GM18907 (cell line): ENCODE measurements at regions not wholly inside any gene's neighbourhood (a gene's known extent, or its start where the extent isn't known, plus 50 kb on each side); places are given as distances from the start of the nearest gene placed in this dataset.

ENCODE experiments used
- ATAC-seq: cut with Tn5 transposase; IDR thresholded peaks from one replicate; pipeline ENCODE4 v1.9.1; 2021; ENCODE audit warnings: mild to moderate bottlenecking, moderate library complexity; ENCODE audit not compliant: unreplicated experiment

DNA sequence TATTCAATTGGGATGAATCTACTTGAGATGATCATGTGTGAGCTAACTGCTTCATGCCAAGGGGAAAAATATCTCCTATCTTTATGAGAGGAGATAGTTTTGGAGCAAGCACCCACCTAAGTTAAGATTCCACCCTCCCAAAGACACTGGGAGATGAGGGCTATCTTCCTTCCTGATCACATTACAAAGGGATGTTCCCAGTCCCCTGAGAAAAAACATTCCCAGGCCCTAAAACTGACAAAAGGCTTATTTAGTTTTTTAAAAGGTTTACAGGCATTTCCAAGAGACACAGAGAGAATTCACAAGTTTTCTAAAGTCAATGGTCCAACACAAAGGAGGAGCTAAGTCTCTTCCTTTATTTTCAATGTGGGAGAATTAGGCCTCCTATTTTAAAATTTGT, 401.5 kb downstream of the FBXO15 start:
- ATAC-seq = no peak

DNA sequence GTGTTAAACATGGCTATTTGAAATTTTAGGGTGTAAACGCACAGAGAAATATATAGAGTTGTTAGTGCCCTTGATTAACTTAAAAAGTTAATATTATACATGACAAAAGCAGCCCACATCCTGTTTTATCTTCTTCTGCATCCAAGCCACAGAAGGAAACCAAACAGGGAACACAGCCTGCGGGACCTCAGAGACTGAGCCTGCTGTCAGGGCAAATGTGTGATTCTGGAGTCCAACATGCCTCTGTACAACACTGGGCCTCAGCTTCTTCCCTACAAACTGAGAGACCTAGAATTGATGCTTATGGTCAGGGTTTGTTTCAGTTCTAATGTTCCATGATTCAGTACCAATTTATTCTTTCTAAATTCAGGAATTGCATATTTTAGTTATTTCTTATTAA, 404.7 kb downstream of the FBXO15 start:
- ATAC-seq = no peak

DNA sequence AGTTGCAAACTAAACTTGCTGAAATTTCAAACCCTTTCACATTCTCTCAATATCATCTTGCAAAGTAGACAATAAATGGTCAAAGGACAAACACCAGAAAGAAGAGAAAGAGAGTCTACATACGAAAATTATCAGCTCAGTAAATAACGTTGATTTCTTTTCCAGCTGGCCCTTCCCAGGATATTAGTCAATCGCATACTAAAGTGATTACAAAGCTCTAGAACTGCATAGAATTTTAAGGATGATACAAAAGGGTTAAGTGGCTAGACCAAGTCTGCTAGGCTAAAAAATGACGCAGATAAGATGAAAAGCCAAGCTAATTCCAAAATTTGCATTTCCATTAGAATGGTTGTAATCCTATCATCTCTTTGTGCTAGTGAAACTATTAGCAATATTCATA, 405.7 kb downstream of the FBXO15 start:
- no peak for ATAC-seq

DNA sequence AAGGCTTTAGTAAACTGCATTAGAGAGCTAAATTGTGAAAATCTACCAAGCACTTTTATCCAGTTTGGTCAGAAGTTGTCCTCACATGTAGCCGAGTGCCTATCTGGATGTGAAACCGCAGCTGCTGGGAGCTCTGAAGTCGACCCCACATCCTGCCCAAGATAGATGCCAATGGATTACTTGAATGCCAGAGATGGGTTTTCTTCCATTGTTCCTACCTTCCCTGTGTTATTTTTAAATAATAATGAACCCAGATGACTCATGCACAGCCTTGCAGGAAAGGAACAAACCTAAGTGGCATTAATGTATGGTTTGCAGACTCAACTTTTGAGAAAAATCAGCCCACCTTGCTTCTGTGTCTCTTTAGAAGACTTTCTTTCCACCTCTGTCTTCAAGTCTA, 408.5 kb downstream of the FBXO15 start:
- no peak for ATAC-seq

DNA sequence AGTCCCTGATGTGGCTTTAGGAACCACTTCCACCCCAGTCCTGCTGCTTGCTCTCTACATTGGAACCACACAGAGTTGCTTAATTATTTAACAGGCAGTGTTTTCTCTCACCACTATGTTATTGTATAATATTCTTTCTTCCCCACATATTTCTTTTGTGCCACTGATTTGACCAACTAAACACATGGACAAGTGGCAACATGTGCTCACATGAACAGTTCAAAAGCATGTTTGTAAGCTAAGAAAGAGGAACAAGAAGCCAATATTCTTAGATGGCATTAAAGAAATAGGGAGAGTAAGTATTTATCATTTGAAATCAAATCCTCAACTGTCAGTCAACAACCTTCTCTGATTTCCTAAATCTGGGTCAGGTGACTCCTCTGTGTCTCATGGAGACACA, 409.6 kb downstream of the FBXO15 start:
- no peak for ATAC-seq

DNA sequence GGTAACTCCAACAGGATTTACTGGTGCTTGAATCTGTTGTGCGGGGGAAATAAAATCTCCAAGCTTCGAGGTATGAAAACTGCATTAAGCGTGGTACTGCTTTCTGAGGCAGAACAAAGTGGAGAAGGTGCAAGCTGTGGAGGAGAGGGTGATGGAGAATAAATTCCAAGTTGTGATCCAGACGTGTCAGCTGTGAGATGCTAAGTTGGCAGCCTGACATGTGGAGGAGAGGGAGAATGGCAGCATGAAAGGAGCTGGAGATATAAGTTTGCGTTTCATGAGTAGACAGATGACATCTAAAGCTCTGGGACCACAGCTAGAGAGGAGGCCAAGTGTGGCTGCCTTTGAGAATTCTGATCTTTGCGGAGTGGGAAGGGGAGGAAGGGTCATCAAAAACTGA, 411.8 kb downstream of the FBXO15 start:
- no peak for ATAC-seq

DNA sequence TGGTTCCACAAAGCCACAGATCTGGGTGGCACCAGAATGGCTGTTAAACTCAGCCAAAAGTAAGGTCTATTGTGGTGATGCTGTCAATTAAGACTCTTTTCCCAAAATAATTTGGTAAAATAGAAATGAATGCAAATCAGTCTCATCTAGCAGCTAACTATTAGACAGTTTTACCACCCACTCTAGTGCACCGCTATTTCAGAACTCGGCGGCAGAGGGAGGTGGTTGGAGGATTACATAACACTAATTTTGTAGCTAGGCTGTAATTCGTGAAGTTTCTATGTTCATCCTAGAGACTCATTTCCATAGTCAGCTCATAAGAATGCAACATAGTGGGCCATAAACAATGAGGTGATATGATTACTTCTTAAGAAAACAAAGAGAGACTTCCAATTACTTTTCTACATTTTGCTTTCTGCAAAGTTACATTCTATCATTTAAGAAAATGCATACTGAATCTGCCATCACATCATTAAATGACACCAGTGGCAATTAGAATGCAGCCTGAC, 413.8 kb downstream of the FBXO15 start:
- ATAC-seq = no peak

DNA sequence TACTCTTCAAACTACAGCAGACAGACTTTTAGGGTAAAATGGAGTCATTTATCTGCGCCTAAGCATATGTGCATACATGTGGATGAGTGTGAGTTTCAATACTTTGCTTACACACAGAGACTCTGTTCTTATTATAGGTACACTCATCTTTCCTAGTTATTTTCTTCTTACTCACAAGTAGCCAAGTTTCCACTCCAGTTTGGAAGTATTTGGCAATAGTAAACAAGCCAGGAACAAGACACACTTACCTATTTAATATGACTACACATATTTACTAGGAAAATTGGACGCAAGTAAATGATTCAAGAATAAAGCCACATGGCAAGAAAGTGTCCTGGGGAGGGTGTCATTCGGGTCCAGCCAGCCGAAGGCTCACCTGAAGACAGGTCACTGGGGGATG, 414.3 kb downstream of the FBXO15 start:
- no peak for ATAC-seq

DNA sequence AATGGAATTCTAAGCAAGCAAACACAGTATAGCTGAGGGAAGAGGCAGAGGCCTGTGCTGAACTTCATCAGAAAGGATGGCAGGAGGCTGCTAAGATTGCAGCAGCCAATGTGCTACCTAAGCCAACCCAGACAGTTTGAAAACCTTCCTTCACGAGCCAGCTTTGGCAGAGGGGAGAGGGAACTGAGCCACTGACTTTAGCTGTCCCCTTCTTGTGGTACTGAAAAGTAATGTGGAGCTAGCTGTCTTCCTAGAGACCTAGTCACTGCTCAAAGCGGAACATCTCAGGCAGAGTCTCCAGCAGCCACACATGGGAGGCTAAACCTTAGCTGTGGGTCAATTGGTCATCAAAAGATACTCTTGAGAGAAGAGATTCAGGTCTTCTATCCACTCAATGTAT, 419.0 kb downstream of the FBXO15 start:
- ATAC-seq = no peak

DNA sequence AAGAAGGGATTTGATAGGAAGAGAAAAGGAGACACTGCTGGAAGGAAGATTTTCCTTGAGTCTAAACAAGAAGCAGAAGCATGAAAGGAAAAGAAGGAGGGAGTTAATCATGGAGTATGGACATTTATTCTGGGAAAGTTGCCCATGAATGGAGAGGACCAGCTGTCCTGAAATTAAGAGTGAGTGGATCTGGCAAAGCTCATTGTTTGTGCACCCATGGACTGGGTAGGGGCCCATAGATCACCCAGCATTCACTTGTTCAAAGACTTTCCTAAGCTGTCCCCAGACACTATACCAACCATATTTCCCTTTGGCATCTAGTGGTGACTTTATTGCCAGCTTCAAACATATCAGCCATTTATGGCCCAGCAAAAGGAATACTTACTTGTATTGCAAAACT, 422.7 kb downstream of the FBXO15 start:
- no peak for ATAC-seq

DNA sequence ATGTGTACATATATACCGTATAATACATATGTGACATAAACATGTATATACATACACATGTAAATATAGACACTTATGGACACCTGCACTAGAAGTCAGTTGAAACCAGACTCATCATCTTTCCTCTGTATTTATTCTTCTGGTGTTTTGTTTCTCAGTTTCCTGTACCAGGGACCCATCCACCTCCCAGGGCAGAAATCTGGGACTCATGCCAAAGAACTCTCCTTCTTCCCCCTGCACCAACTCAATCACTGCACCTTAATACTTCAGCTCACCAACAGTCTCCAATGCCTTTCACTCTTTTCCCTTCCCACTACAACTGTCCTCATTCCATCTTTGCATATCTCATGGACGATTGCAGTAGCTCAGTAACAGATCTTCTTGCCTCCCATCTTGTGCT, 428.0 kb downstream of the FBXO15 start:
- ATAC-seq = no peak

DNA sequence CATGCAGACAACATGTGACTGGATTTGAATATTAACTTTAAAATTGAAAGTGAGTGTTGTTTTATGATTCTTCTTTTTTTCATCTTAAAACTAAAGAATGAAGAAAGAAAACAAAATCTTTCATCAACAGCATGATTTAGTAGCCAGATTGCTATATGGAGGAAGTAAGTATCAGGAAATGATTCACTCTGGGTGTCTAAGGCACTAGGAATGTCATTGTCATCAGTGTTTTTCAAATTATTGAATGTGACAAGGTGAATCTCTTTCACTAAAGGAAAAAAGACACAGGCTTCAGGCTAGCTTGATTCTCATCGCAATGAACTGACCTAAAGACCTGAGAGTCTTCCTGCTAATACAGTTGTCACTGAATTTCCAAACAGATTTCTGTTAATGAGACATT, 430.1 kb downstream of the FBXO15 start:
- ATAC-seq = no peak

DNA sequence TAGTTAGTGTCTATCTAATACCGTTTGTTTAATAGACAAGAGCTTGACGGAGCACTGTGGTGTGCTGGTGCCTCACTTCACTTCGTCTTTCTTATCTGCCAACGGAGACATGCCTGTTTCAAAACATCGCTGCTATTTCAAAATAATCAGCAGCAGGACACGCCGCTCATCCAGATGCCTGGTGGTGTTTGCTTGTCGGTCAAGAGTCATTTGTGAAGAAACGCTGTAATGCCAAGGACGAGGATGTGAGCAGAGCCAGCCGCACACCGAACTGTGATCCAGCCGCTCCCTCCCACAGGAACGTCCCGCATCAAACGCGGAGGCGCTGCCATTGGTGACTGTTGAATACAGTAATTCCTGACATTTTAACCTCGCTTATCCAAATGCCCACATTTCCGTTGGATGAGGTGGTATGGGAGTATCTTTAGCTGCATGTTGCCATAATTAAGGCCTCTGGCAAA, 432.4 kb downstream of the FBXO15 start:
- no peak for ATAC-seq

DNA sequence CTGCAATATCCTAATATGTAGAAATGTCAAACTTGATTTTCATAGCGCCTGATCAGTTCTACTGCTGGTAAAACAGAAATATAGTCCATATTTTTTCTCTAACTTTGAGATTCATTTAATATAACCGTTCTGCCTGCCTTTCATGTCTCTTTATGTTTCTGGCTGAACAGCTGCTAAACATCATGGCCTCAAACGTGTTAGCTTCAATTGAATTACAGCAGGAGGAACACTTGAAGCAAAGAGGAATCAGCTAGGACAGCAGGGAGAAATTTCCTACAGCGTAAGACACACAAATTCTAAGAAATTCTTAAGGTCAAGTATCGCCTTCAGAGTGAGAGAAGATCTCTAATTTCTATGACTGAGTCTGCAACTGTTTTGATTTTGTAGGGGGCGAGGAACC, 433.2 kb downstream of the FBXO15 start:
- no peak for ATAC-seq

DNA sequence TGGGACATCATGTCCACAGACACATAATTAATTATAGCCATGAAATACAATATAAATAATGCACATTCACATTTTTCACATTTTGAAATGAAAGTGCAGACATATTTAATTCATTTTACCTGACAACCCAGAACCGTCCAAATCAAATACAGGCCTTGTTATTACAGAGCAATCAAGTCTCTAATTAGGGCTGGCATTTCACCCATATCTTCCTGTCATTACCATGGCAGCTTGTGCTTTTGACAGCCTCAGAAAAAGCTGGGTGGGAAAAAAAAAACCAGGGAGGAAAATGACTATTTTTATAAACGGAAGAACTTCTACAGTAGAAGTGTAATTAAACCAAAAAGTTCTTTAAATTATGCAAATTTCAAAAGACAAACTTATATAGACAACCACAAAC, 436.4 kb downstream of the FBXO15 start:
- no peak for ATAC-seq

DNA sequence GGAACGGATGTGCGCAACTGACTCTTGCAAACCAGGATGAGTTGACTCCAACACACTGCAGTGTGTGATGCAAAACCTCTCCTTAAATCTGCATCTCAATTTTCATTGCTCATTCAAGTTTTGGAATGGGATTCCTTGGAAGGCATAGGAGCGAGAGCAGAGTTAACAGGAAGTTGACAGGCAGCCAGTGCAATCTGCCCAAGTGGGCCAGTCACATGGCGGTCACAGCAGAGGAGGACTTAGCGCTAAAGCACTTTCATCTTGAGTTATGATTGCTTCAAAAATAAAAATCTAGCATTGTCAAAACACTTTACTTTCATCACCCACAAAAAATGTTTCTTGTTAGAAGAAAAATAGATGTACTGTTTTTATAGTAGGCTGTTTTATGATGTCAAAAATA, 439.0 kb downstream of the FBXO15 start:
- no peak for ATAC-seq

DNA sequence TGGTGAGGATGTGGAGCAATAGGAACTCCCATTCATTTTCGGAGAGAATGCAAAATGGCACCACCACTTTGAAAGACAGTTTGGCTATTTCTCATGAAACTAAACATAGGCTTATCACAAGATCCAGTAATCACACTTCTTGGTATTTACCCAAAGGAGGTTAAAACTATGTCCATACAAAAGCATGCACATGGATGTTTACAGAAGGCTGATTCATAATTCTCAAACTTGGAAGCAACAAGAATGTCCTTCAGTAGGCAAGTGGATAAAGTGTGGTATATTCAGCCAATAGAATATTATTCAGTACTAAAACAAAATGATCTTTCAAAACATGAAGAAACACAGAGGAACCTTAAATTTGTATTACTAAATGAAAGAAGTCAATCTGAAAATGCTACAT, 440.6 kb downstream of the FBXO15 start:
- no peak for ATAC-seq

DNA sequence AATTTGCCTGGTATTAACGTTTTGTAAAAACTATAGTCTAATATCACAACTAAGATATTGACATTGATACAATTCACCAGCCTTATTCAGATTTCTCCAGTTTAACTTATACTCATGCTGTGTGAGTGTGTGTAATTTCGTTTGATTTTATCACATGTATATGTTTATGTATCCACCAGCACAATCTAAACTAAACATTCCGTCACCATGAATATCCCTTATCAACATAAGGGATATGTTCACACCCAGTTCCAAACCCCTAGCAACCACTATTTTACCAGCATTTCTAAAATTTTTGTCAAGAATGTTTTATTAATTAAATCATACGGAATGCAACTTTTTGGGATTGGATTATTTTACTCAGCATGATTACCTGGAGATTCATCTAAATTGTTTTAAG, 450.3 kb downstream of the FBXO15 start:
- ATAC-seq = no peak

DNA sequence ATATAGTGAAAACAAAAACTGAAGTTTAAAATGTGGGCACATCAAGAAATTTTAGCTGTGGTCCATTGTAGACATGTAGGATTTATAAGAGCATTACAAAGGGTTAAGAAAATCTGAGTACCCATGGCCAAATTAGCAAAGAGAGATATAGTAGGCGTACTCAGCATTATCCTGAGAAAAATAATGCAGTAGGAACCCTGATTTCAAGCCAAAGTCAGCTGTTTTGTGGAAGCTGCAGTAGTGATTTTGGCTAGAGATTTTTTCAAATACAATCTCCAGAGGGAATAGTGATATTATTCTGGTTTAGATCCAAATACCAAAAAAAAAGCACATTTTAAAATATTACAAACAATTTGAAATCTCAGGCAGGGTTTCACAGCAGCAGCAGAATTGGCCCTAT, 450.9 kb downstream of the FBXO15 start:
- ATAC-seq = no peak

DNA sequence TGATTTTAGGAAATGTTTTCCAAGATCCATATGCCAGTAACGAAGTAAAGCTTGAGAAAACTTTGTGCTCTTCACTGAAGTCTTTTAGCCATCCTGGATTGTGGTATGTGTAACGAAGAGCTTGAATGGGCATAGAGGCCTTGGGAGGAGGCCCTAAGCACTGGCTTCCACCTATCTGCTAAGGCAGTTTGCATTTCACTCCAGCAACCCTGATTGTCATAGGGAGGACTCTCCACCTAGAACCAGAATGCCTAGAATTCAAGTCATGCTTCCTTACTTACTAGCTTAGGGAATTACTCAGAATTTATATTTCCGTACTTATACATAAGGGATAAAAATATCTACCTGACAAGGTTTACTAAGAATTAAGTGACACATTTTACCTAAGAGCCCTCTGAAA, 451.5 kb downstream of the FBXO15 start:
- no peak for ATAC-seq

DNA sequence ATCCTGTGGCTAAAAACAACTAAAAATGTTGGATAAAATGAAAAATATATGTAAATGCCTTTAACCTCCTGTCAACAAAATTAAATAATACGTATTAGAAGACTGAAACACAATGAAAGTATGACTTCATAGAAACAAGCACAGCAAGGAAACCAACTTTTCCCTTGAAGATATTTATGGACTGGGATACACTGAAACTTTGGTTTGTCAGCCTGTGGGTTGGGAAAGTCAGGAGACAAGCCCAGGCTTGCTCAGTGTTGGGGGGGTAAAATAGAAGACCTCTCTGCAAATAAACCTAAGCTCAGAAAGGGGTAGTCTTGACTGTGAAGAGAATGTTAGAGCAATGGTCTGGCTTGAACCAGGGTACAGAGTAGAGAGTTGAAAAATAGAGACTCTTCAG, 454.5 kb downstream of the FBXO15 start:
- no peak for ATAC-seq

DNA sequence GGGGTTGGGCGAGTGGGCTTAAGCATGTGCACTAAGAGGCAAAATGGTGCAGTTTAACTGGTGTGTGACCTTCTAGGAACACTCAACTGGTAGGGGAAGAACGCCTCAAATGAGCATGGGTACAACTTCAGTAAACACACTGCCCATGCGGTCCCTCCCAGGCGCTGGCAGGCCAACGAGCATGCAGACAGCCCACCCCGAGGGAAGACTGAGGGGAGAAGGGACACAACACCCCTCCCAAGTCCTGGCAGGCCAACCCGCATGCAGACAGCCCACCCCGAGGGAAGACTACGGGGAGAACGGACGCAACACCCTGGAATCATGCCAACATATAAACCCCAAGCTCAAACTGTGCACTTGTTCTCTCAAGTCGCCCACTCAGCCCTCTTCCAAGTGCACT, 456.0 kb downstream of the FBXO15 start:
- no peak for ATAC-seq

DNA sequence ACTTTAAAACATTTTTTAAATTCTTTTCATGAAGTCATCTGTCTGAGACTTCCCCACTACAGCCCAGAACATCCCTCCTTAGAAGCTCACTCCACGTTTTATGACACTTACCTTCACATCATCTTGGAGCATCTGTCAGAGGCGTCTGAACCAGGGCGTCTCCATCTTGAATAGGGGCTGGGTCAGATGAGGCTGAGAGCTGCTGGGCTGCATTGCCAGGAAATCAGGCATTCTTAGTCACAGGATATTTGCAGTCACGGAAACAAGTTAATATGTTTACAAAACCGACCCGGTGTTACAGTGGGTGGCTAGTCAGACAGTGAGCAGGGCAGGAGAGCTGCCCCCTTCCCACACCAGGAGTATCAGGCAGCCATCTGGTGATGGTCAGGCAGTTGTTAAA, 456.5 kb downstream of the FBXO15 start:
- no peak for ATAC-seq

DNA sequence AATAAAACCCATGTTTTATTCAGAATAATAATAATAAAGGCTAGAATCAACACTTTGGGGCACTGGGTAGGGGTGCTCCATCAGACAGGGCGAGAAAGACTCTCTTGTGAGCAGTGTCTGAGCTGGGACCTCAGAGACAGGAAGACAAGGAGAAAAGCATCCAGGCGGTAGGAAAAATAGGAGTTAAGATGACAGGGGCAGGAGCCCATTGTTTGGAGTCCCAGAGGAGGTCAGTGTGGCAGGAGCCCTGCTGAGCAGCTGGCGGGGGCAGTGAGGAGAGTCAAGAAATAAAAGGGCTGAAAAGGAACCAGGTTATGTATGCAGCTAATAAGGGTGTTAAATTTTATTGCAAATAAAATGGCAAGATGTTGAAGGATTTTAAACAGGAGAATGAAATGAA, 457.4 kb downstream of the FBXO15 start:
- no peak for ATAC-seq
